Stomach (tissue), 4 donors: ENCODE measurements at regions not wholly inside any gene's neighbourhood (a gene's known extent, or its start where the extent isn't known, plus 50 kb on each side); places are given as distances from the start of the nearest gene placed in this dataset.

Experiments used
- CTCF ChIP-seq, 7 experiments: fragments of 450-650 bp in 4 of 7; fragments of 200-600 bp in 3 of 7; sonication (generic) in 3 of 7; IDR thresholded peaks; one replicate each; pipeline ENCODE4 v1.5.1; 2016 to 2019; ENCODE audit warnings: antibody characterized with exemption in 7 of 7, control low read depth in 2 of 7, mild to moderate bottlenecking in 1 of 7
- POLR2AphosphoS5 ChIP-seq, 3 donors: sonication (generic); formaldehyde crosslinking; IDR thresholded peaks; one replicate each; pipeline ENCODE4 v1.6.1; 2016; ENCODE audit warnings: antibody characterized with exemption in 3 of 3

GRCh38 chr15:69732133-69732532 lies 279.5 kb downstream of the RPLP1 start:
- TF ChIP-seq POLR2AphosphoS5 (IDR thresholded peaks at IDR 0.05) (no peak), CTCF (IDR thresholded peaks at IDR 0.05) (no peak)
